ENCODE measurements at regions not wholly inside any gene's neighbourhood (a gene's known extent, or its start where the extent isn't known, plus 50 kb on each side); places are given as distances from the start of the nearest gene placed in this dataset.

DNA sequence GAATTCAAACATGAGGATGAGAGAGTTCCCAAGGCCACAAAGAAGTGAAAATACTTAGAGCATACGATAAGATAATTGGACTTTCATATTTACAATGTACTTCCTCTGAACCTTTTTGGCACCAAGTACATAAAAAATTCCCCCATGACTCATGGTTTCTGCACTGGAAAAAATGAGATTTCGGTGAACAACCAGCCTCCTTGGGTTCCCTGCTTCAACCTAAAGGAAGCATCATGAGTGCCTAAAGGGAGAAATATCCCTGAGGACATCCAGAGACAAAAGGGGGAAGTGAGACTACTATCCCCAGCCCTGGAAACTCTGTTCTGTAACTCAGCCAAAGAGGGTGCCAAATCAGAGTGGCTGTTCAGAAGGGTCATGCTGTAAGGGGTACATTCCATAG is 562.7 kb upstream of the SLC39A10 start:
- TF ChIP-seq YY1 (IDR thresholded peaks at IDR 0.05; ENCODE audit: low read depth) (no peak), EP300 (IDR thresholded peaks at IDR 0.05; ENCODE audit: borderline replicate concordance) (no peak), RAD21 (IDR thresholded peaks at IDR 0.05; ENCODE audit: low read depth) (no peak), FOXM1 (IDR thresholded peaks at IDR 0.05; ENCODE audit: borderline replicate concordance, low read depth) (no peak), TEAD4 (IDR thresholded peaks at IDR 0.05) (no peak), TAF1 (IDR thresholded peaks at IDR 0.05; ENCODE audit: low read depth) (no peak), TCF12 (IDR thresholded peaks at IDR 0.05; ENCODE audit: low read depth) (no peak)
- TF ChIP-seq, protein P1, sequence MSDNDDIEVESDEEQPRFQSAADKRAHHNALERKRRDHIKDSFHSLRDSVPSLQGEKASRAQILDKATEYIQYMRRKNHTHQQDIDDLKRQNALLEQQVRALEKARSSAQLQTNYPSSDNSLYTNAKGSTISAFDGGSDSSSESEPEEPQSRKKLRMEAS (IDR thresholded peaks at IDR 0.05) = no peak
- TF ChIP-seq, protein P2, sequence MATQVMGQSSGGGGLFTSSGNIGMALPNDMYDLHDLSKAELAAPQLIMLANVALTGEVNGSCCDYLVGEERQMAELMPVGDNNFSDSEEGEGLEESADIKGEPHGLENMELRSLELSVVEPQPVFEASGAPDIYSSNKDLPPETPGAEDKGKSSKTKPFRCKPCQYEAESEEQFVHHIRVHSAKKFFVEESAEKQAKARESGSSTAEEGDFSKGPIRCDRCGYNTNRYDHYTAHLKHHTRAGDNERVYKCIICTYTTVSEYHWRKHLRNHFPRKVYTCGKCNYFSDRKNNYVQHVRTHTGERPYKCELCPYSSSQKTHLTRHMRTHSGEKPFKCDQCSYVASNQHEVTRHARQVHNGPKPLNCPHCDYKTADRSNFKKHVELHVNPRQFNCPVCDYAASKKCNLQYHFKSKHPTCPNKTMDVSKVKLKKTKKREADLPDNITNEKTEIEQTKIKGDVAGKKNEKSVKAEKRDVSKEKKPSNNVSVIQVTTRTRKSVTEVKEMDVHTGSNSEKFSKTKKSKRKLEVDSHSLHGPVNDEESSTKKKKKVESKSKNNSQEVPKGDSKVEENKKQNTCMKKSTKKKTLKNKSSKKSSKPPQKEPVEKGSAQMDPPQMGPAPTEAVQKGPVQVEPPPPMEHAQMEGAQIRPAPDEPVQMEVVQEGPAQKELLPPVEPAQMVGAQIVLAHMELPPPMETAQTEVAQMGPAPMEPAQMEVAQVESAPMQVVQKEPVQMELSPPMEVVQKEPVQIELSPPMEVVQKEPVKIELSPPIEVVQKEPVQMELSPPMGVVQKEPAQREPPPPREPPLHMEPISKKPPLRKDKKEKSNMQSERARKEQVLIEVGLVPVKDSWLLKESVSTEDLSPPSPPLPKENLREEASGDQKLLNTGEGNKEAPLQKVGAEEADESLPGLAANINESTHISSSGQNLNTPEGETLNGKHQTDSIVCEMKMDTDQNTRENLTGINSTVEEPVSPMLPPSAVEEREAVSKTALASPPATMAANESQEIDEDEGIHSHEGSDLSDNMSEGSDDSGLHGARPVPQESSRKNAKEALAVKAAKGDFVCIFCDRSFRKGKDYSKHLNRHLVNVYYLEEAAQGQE (IDR thresholded peaks at IDR 0.05; ENCODE audit: low read depth) = no peak
- TF ChIP-seq, protein P3, sequence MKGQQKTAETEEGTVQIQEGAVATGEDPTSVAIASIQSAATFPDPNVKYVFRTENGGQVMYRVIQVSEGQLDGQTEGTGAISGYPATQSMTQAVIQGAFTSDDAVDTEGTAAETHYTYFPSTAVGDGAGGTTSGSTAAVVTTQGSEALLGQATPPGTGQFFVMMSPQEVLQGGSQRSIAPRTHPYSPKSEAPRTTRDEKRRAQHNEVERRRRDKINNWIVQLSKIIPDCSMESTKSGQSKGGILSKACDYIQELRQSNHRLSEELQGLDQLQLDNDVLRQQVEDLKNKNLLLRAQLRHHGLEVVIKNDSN (IDR thresholded peaks at IDR 0.05) = no peak

DNA sequence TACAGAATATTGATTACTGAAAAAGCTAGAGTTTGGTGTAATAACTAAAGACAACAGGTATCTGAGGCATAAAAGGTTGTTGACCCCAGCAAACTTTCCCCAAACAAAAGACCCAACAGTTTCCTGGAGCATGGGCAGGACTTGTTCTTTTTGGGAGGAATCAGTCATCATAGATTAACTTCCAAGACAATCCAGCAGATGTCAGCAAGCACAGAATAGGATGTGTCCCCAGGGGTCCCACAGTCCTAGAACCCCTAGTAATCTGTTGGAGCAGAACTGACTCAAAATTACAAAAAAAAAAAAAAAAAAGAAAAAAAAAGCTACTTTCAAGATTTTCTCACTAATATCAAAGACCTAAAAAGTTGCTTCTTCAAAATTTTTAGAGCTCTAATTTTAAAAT is 564.7 kb upstream of the SLC39A10 start:
- TF ChIP-seq CREB1 (IDR thresholded peaks at IDR 0.05; ENCODE audit: low read depth) = no peak
- TF ChIP-seq EP300 (IDR thresholded peaks at IDR 0.05; ENCODE audit: borderline replicate concordance) = no peak
- TF ChIP-seq CEBPB (IDR thresholded peaks at IDR 0.05) = no peak
- TF ChIP-seq TAF1 (IDR thresholded peaks at IDR 0.05; ENCODE audit: low read depth) = no peak
- TF ChIP-seq, protein P3 (IDR thresholded peaks at IDR 0.05) = no peak
- TF ChIP-seq, protein P2 (IDR thresholded peaks at IDR 0.05; ENCODE audit: low read depth) = no peak
- TF ChIP-seq YY1 (IDR thresholded peaks at IDR 0.05; ENCODE audit: low read depth) = no peak

DNA sequence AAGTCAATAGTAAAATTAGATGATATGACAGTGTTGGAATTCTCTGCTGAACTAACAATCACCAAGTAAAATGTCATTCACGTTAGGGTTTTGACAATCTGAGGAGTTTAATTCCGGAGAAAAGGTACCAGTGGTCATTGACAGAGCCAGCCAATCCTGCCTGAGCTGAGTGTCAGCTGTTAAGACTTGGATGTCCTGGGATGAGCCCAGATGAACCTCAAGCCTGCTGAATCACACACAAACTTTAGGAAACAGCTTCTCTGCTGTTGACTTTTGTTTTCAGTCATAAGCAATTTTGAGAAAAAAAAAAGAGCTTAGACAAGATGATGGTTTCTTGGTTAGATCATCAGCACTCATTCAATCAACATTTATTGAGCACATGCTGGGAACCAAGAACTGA is 600.0 kb upstream of the SLC39A10 start:
- TF ChIP-seq, protein P1 (IDR thresholded peaks at IDR 0.05) = no peak
- TF ChIP-seq, protein P3 (IDR thresholded peaks at IDR 0.05) = no peak
- TF ChIP-seq FOXM1 (IDR thresholded peaks at IDR 0.05; ENCODE audit: borderline replicate concordance, low read depth) (no peak), TCF12 (IDR thresholded peaks at IDR 0.05; ENCODE audit: low read depth) (no peak), EGR1 (IDR thresholded peaks at IDR 0.05) (no peak)

DNA sequence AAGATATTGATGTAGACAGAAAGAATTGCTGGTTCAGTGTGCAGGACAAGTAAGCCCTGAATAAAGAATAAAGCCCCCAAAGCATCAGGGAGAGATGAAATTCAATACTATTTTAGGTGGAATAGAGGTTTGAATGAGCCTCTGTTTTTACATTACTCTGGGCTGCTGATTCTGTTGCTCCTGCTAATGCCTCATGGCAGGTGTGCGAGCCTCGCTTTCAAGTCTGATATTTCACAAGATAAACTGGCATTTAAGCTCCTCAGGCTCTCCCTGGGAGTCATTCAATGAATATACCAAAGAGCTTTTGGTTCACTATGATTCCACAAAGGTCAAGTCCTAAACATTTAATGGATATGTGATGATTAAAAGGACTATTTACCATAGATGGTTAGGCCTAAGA is 601.0 kb upstream of the SLC39A10 start:
- no peak for TF ChIP-seq ZBTB7A (IDR thresholded peaks at IDR 0.05; ENCODE audit: low read depth)
- TF ChIP-seq NFIC (IDR thresholded peaks at IDR 0.05) = no peak
- no peak for TF ChIP-seq RAD21 (IDR thresholded peaks at IDR 0.05; ENCODE audit: low read depth)
- TF ChIP-seq, protein P1 (IDR thresholded peaks at IDR 0.05) = no peak
- TF ChIP-seq TCF12 (IDR thresholded peaks at IDR 0.05; ENCODE audit: low read depth) = no peak
- TF ChIP-seq, protein P3 (IDR thresholded peaks at IDR 0.05) = no peak
- no peak for TF ChIP-seq YY1 (IDR thresholded peaks at IDR 0.05; ENCODE audit: low read depth)
- TF ChIP-seq EGR1 (IDR thresholded peaks at IDR 0.05) = no peak
- TF ChIP-seq EP300 (IDR thresholded peaks at IDR 0.05; ENCODE audit: borderline replicate concordance) = no peak
- TF ChIP-seq TAF1 (IDR thresholded peaks at IDR 0.05; ENCODE audit: low read depth) = no peak

DNA sequence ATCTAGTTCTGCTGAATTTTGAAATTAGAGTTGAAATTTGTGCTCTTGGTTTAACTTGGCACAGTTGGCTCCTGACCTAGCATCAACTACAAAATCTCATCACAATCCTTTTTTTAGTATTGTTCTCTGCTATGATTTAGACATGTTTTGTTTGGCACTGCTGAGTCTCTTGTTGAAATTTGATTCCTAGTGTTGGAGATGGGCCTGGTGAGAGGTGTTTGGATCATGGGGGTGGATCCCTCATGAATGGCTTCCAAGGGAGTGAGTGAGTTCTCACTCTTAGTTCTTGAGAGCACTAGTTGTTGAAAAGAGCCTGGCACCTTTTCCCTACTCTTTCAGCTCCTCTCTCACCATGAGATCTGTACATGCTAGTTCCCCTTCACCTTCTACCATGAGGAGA is 605.6 kb upstream of the SLC39A10 start:
- TF ChIP-seq, protein P1 (IDR thresholded peaks at IDR 0.05) = no peak
- no peak for TF ChIP-seq EGR1 (IDR thresholded peaks at IDR 0.05)
- no peak for TF ChIP-seq TEAD4 (IDR thresholded peaks at IDR 0.05)
- no peak for TF ChIP-seq CEBPB (IDR thresholded peaks at IDR 0.05)
- no peak for TF ChIP-seq ZBTB7A (IDR thresholded peaks at IDR 0.05; ENCODE audit: low read depth)
- no peak for TF ChIP-seq CREB1 (IDR thresholded peaks at IDR 0.05; ENCODE audit: low read depth)
- no peak for TF ChIP-seq RAD21 (IDR thresholded peaks at IDR 0.05; ENCODE audit: low read depth)
- TF ChIP-seq TAF1 (IDR thresholded peaks at IDR 0.05; ENCODE audit: low read depth) = no peak
- no peak for TF ChIP-seq FOXM1 (IDR thresholded peaks at IDR 0.05; ENCODE audit: borderline replicate concordance, low read depth)
- no peak for TF ChIP-seq NFIC (IDR thresholded peaks at IDR 0.05)
- TF ChIP-seq YY1 (IDR thresholded peaks at IDR 0.05; ENCODE audit: low read depth) = no peak
- TF ChIP-seq EP300 (IDR thresholded peaks at IDR 0.05; ENCODE audit: borderline replicate concordance) = no peak
- TF ChIP-seq, protein P2 (IDR thresholded peaks at IDR 0.05; ENCODE audit: low read depth) = no peak
- TF ChIP-seq TCF12 (IDR thresholded peaks at IDR 0.05; ENCODE audit: low read depth) = no peak
- TF ChIP-seq, protein P3 (IDR thresholded peaks at IDR 0.05) = no peak
